GM18909 (cell line): ENCODE measurements at regions not wholly inside any gene's neighbourhood (a gene's known extent, or its start where the extent isn't known, plus 50 kb on each side); places are given as distances from the start of the nearest gene placed in this dataset.

Source experiments
- ATAC-seq: cut with Tn5 transposase; IDR thresholded peaks from one replicate; pipeline ENCODE4 v1.9.1; 2021; ENCODE audit warnings: mild to moderate bottlenecking; ENCODE audit not compliant: unreplicated experiment, poor library complexity

- ATAC-seq: no peak
Measured at GRCh38 chr17:79174193-79174765, 99.7 kb downstream of the ENGASE start.

GRCh38 chr17:79171188-79171587 lies 96.6 kb downstream of the ENGASE start:
- ATAC-seq: no peak

- no peak for ATAC-seq
Measured at GRCh38 chr17:79169861-79170260, 95.2 kb downstream of the ENGASE start.

GRCh38 chr17:79169366-79169765 lies 94.7 kb downstream of the ENGASE start:
- ATAC-seq: no peak

GRCh38 chr17:79168486-79169055 lies 93.9 kb downstream of the ENGASE start:
- no peak for ATAC-seq

GRCh38 chr17:79167486-79167885 lies 92.9 kb downstream of the ENGASE start:
- ATAC-seq: no peak

GRCh38 chr17:79165756-79166473 lies 91.3 kb downstream of the ENGASE start:
- no peak for ATAC-seq

- ATAC-seq: no peak
Measured at GRCh38 chr17:79164913-79165695, 90.5 kb downstream of the ENGASE start.

GRCh38 chr17:79164408-79164807 lies 89.8 kb downstream of the ENGASE start:
- ATAC-seq: no peak

- ATAC-seq: no peak
Measured at GRCh38 chr17:79163071-79163470, 88.4 kb downstream of the ENGASE start.

GRCh38 chr17:79162012-79162963 lies 87.7 kb downstream of the ENGASE start:
- no peak for ATAC-seq

- no peak for ATAC-seq
Measured at GRCh38 chr17:79160980-79161636, 86.5 kb downstream of the ENGASE start.

GRCh38 chr17:79159926-79160325 lies 85.3 kb downstream of the ENGASE start:
- ATAC-seq: no peak

- ATAC-seq: no peak
Measured at GRCh38 chr17:79159471-79159870, 84.8 kb downstream of the ENGASE start.

- ATAC-seq: no peak
Measured at GRCh38 chr17:79156463-79157095, 82.0 kb downstream of the ENGASE start.

- ATAC-seq: no peak
Measured at GRCh38 chr17:79155701-79156100, 81.1 kb downstream of the ENGASE start.

GRCh38 chr17:79154951-79155585 lies 80.4 kb downstream of the ENGASE start:
- no peak for ATAC-seq

GRCh38 chr17:79154446-79154845 lies 79.8 kb downstream of the ENGASE start:
- ATAC-seq: no peak
